OCI-LY1 (cell line): ENCODE measurements at regions not wholly inside any gene's neighbourhood (a gene's known extent, or its start where the extent isn't known, plus 50 kb on each side); places are given as distances from the start of the nearest gene placed in this dataset.
"Not testable (repeated sequence)": the region's sequence is repeated elsewhere in the genome, so short reads cannot be mapped to it uniquely, and the experiment has no call there.

ENCODE experiments used
- EZH2 ChIP-seq: fragments of 200-600 bp; sonication (generic), shearing (Covaris generic); IDR thresholded peaks from 2 replicates; pipeline ENCODE4 v1.8.0; 2017; ENCODE audit warnings: borderline replicate concordance, mixed run types, mild to moderate bottlenecking, antibody characterized with exemption, low read length, moderate library complexity, mixed read lengths
- TF ChIP-seq, protein P1 (sequence below): fragments of 200-600 bp; sonication (generic), shearing (Covaris generic); IDR thresholded peaks from 2 replicates; pipeline ENCODE4 v1.5.1; 2017; ENCODE audit warnings: mild to moderate bottlenecking, antibody characterized with exemption, low read length, moderate library complexity, mixed read lengths

- TF ChIP-seq, protein P1, sequence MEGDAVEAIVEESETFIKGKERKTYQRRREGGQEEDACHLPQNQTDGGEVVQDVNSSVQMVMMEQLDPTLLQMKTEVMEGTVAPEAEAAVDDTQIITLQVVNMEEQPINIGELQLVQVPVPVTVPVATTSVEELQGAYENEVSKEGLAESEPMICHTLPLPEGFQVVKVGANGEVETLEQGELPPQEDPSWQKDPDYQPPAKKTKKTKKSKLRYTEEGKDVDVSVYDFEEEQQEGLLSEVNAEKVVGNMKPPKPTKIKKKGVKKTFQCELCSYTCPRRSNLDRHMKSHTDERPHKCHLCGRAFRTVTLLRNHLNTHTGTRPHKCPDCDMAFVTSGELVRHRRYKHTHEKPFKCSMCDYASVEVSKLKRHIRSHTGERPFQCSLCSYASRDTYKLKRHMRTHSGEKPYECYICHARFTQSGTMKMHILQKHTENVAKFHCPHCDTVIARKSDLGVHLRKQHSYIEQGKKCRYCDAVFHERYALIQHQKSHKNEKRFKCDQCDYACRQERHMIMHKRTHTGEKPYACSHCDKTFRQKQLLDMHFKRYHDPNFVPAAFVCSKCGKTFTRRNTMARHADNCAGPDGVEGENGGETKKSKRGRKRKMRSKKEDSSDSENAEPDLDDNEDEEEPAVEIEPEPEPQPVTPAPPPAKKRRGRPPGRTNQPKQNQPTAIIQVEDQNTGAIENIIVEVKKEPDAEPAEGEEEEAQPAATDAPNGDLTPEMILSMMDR, result not testable (repeated sequence)
- TF ChIP-seq EZH2, result not testable (repeated sequence)
Observed at GRCh38 chr20:26201026-26201425, 504.4 kb upstream of the ZNF337 start.
